Endodermal cell (in vitro differentiated cells): ENCODE measurements at regions not wholly inside any gene's neighbourhood (a gene's known extent, or its start where the extent isn't known, plus 50 kb on each side); places are given as distances from the start of the nearest gene placed in this dataset.

ENCODE experiments used
- DNase-seq: peaks from one replicate; pipeline ENCODE4 v3.0.0-alpha.2; 2017
- H3K27ac ChIP-seq: 2 replicates; pipeline ENCODE4 v1.5.1; 2013; ENCODE audit warnings: mild to moderate bottlenecking, low read depth, low read length, moderate library complexity
- H3K27me3 ChIP-seq: 2 replicates; pipeline ENCODE4 v1.6.1; 2013; ENCODE audit warnings: mild to moderate bottlenecking, low read length, moderate library complexity; ENCODE audit not compliant: insufficient read depth, control insufficient read depth, poor library complexity, severe bottlenecking
- H3K36me3 ChIP-seq: 2 replicates; pipeline ENCODE4 v1.7.0; 2013; ENCODE audit warnings: mild to moderate bottlenecking, low read length, moderate library complexity; ENCODE audit not compliant: control insufficient read depth, insufficient read depth
- H3K4me1 ChIP-seq: one replicate; pipeline ENCODE4 v1.7.0; 2013; ENCODE audit warnings: low read length; ENCODE audit not compliant: control insufficient read depth, insufficient read depth
- H3K4me3 ChIP-seq: 2 replicates; pipeline ENCODE4 v1.5.1; 2013; ENCODE audit warnings: mild to moderate bottlenecking, low read length, moderate library complexity
- H3K9ac ChIP-seq: 2 replicates; pipeline ENCODE4 v1.6.1; 2013; ENCODE audit warnings: mild to moderate bottlenecking, low read length, moderate library complexity; ENCODE audit not compliant: poor library complexity, severe bottlenecking; ENCODE audit errors: extremely low read depth
- H3K9me3 ChIP-seq: 2 replicates; pipeline ENCODE4 v1.6.1; 2013; ENCODE audit warnings: mild to moderate bottlenecking, low read length, moderate library complexity; ENCODE audit not compliant: control insufficient read depth
- H3K27ac Mint-ChIP-seq: 2 replicates; pipeline ENCODE4 v1.8.0; 2020; ENCODE audit warnings: mixed read lengths
- H3K27me3 Mint-ChIP-seq: 2 replicates; pipeline ENCODE4 v1.8.0; 2021; ENCODE audit warnings: mild to moderate bottlenecking, mixed read lengths; ENCODE audit not compliant: insufficient read depth
- H3K36me3 Mint-ChIP-seq: 2 replicates; pipeline ENCODE4 v1.8.0; 2020; ENCODE audit warnings: low read depth, mixed read lengths
- H3K4me1 Mint-ChIP-seq: 2 replicates; pipeline ENCODE4 v1.8.0; 2020; ENCODE audit warnings: mixed read lengths
- H3K4me3 Mint-ChIP-seq: 2 replicates; pipeline ENCODE4 v1.8.0; 2020; ENCODE audit warnings: mild to moderate bottlenecking, moderate library complexity, mixed read lengths
- H3K9me3 Mint-ChIP-seq: 2 replicates; pipeline ENCODE4 v1.8.0; 2020; ENCODE audit warnings: mild to moderate bottlenecking, mixed read lengths
- WGBS, 2 experiments: methylation state at CpG; one replicate each; pipeline versions ENCODE4 v1.1.5 to v1.1.7; 2013; ENCODE audit warnings: missing lambda C conversion rate in 2 of 2, mixed read lengths in 1 of 2; ENCODE audit not compliant: insufficient coverage in 1 of 2, insufficient read length in 1 of 2; 5-methylcytosine and 5-hydroxymethylcytosine counted together
- TF ChIP-seq, protein P1 (sequence below): fragments of 200-600 bp; sonication (generic); conservative IDR thresholded peaks from 2 replicates; pipeline ENCODE4 v1.5.0; 2021; ENCODE audit warnings: antibody characterized with exemption, mild to moderate bottlenecking

DNA sequence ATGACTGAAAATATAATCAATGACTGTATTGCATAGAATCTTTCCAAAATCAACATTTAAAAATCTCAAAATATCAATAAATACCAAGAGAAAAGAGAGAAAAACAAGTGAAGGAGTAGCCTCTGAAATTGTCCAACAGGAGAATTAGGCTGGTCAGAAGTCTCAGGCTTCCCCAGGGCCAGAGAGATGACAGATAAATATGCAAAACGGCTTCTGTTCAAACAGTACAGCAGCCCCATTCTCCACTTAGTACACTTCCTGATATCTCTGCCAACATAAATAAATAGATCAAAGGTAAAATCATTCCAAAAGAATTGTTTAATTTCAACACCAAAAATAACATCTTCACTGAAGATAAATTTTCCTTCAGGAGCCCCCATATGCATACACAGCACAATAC lies 204.7 kb upstream of the GABRA2 start:
- Mint-ChIP-seq H3K27me3 (peaks cover 18% of the 10 kb centered on the region), H3K27ac (no peak overlapping the region), H3K9me3 (no peaks in the 10 kb centered on the region), H3K4me3 (no peak overlapping the region), H3K36me3 (no peaks in the 10 kb centered on the region), H3K4me1 (no peaks in the 10 kb centered on the region)
- no peak for DNase-seq
- no peaks in the 10 kb centered on the region for H3K36me3 ChIP-seq
- TF ChIP-seq, protein P1, sequence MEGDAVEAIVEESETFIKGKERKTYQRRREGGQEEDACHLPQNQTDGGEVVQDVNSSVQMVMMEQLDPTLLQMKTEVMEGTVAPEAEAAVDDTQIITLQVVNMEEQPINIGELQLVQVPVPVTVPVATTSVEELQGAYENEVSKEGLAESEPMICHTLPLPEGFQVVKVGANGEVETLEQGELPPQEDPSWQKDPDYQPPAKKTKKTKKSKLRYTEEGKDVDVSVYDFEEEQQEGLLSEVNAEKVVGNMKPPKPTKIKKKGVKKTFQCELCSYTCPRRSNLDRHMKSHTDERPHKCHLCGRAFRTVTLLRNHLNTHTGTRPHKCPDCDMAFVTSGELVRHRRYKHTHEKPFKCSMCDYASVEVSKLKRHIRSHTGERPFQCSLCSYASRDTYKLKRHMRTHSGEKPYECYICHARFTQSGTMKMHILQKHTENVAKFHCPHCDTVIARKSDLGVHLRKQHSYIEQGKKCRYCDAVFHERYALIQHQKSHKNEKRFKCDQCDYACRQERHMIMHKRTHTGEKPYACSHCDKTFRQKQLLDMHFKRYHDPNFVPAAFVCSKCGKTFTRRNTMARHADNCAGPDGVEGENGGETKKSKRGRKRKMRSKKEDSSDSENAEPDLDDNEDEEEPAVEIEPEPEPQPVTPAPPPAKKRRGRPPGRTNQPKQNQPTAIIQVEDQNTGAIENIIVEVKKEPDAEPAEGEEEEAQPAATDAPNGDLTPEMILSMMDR: no peak
- H3K27me3 ChIP-seq: peaks cover 15% of the 10 kb centered on the region
- no peak overlapping the region for H3K4me3 ChIP-seq
- 89 to 100% methylated on average over 1 of the region's 1 CpG for WGBS, 2 experiments
- no peaks in the 10 kb centered on the region for H3K4me1 ChIP-seq
- H3K9me3 ChIP-seq: no peaks in the 10 kb centered on the region
- no peak overlapping the region for H3K9ac ChIP-seq
- no peak overlapping the region for H3K27ac ChIP-seq

DNA sequence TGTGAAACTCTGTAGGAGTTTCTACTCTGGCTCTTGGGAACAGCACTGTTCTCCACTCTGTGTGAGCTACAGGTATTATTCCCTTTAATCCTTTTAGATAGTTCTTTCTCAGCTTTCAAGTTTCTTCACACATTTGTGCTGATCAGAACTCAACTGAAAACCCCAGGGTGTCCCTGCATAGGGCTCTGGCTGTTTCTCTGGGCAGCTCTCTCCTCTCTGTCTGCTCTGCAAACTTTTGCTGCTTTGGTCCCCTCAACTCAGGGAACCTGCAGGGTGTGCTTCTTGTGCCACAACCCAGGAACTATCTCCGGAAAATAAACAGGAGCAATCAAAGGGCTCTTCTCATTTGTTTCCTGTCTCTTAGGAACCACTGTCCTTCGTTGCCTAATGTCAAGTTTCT lies 196.6 kb upstream of the GABRA2 start:
- Mint-ChIP-seq H3K27me3 (peaks cover 8% of the 10 kb centered on the region), H3K4me3 (no peak overlapping the region), H3K9me3 (no peaks in the 10 kb centered on the region), H3K4me1 (peaks cover 17% of the 10 kb centered on the region), H3K27ac (no peak overlapping the region), H3K36me3 (no peaks in the 10 kb centered on the region)
- H3K27ac ChIP-seq: no peak overlapping the region
- TF ChIP-seq, protein P1: no peak
- no peak overlapping the region for H3K4me3 ChIP-seq
- 23 to 48% methylated on average over 1 to 2 of the region's 2 CpGs for WGBS, 2 experiments
- peak; percentile 84 for DNase-seq
- H3K9ac ChIP-seq: no peak overlapping the region
- H3K9me3 ChIP-seq: no peaks in the 10 kb centered on the region
- peaks cover 4% of the 10 kb centered on the region for H3K4me1 ChIP-seq
- no peaks in the 10 kb centered on the region for H3K36me3 ChIP-seq
- no peaks in the 10 kb centered on the region for H3K27me3 ChIP-seq

DNA sequence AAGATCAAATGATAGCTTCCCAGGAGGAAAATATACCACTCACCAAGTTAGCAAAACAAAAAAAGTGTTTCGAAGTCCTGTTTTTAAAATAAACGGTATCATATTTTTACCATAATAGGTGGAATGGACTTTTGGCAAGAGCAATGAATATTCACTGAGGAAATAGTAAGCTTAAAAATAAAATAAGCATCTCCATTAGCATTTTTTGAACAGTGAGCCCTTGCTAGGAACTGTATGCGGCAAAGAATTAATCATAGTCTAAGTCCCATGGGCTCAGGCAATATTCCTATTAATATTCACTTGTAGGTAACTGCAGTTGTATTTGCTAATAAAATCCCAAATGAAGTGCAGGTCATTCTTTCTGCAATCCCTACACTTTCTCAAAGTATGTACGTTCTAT lies 191.7 kb upstream of the GABRA2 start:
- WGBS, 2 experiments: 93 to 100% methylated on average over 1 to 4 of the region's 4 CpGs
- H3K9me3 Mint-ChIP-seq: no peaks in the 10 kb centered on the region
- TF ChIP-seq, protein P1: no peak
- peaks cover 8% of the 10 kb centered on the region for H3K27me3 Mint-ChIP-seq
- H3K27ac Mint-ChIP-seq: no peak overlapping the region
- no peak overlapping the region for H3K4me3 Mint-ChIP-seq
- no peak overlapping the region for H3K27ac ChIP-seq
- no peaks in the 10 kb centered on the region for H3K36me3 Mint-ChIP-seq
- no peaks in the 10 kb centered on the region for H3K36me3 ChIP-seq
- no peak overlapping the region for H3K4me3 ChIP-seq
- DNase-seq: no peak
- no peak overlapping the region for H3K9ac ChIP-seq
- H3K4me1 Mint-ChIP-seq: peaks cover 15% of the 10 kb centered on the region
- H3K9me3 ChIP-seq: no peaks in the 10 kb centered on the region
- H3K4me1 ChIP-seq: peaks cover under 1% of the 10 kb centered on the region
- H3K27me3 ChIP-seq: no peaks in the 10 kb centered on the region
